ENCODE measurements at regions not wholly inside any gene's neighbourhood (a gene's known extent, or its start where the extent isn't known, plus 50 kb on each side); places are given as distances from the start of the nearest gene placed in this dataset.

DNA sequence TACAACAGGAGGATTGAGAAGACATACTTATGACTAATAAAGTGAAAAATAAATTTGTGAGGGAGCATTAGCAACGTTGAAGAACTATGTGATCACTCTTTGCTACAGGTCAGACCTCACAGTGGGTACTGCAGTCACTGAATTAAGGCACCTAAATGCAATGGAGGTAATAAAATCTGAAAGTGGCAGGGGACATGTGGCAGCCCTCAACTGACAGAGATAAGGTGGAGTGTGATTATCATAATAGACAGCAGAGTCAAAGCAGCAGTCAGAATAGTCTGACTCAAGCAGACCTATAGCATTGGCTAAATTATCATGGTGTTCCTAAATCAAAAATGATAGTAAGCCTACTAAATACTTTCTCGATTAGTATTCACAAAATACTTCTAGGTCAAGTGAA, 1220.5 kb downstream of the PCDH18 start:
- no peaks in the 10 kb centered on the region for H4K20me1 ChIP-seq (ENCODE audit: control insufficient read depth, extremely low read depth, insufficient read depth, low read length)
- no peak overlapping the region for H3K4me3 ChIP-seq (replicated peaks in 1 of 4; ENCODE audit: control extremely low read depth in 1 of 4, insufficient read depth in 1 of 4, low read depth in 3 of 4, low read length in 4 of 4)
- H3K36me3 ChIP-seq (ENCODE audit: control insufficient read depth, insufficient read depth, low read length): no peaks in the 10 kb centered on the region
- H3K79me2 ChIP-seq (ENCODE audit: control insufficient read depth, insufficient read depth, low read length): no peaks in the 10 kb centered on the region
- no peak for DNase-seq (ENCODE audit: low read depth in 2 of 2)
- no peaks in the 10 kb centered on the region for H3K9me3 ChIP-seq (ENCODE audit: control insufficient read depth, insufficient read depth, low read depth, low read length)
- TF ChIP-seq, protein P1, sequence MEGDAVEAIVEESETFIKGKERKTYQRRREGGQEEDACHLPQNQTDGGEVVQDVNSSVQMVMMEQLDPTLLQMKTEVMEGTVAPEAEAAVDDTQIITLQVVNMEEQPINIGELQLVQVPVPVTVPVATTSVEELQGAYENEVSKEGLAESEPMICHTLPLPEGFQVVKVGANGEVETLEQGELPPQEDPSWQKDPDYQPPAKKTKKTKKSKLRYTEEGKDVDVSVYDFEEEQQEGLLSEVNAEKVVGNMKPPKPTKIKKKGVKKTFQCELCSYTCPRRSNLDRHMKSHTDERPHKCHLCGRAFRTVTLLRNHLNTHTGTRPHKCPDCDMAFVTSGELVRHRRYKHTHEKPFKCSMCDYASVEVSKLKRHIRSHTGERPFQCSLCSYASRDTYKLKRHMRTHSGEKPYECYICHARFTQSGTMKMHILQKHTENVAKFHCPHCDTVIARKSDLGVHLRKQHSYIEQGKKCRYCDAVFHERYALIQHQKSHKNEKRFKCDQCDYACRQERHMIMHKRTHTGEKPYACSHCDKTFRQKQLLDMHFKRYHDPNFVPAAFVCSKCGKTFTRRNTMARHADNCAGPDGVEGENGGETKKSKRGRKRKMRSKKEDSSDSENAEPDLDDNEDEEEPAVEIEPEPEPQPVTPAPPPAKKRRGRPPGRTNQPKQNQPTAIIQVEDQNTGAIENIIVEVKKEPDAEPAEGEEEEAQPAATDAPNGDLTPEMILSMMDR (conservative IDR thresholded peaks at IDR 0.05 in 1 of 2, IDR thresholded peaks at IDR 0.05 in 1 of 2; ENCODE audit: low read depth in 1 of 2, low read length in 2 of 2): no peak
- no peak for TF ChIP-seq EZH2 (IDR thresholded peaks at IDR 0.05; ENCODE audit: low read length, missing control alignments)
- no peak overlapping the region for H3K4me2 ChIP-seq (ENCODE audit: extremely low read depth, insufficient read depth, low read length)
- no peak overlapping the region for H3K27ac ChIP-seq (ENCODE audit: insufficient read depth, low read length)
- H3K4me1 ChIP-seq (ENCODE audit: control insufficient read depth, extremely low read depth, insufficient read depth, low read length): no peaks in the 10 kb centered on the region
- no peak overlapping the region for H2AFZ ChIP-seq (ENCODE audit: low read length)
- H3K9ac ChIP-seq (ENCODE audit: insufficient read depth, low read length): no peak overlapping the region
- no peaks in the 10 kb centered on the region for H3K27me3 ChIP-seq (ENCODE audit: control insufficient read depth, insufficient read depth, low read length)

DNA sequence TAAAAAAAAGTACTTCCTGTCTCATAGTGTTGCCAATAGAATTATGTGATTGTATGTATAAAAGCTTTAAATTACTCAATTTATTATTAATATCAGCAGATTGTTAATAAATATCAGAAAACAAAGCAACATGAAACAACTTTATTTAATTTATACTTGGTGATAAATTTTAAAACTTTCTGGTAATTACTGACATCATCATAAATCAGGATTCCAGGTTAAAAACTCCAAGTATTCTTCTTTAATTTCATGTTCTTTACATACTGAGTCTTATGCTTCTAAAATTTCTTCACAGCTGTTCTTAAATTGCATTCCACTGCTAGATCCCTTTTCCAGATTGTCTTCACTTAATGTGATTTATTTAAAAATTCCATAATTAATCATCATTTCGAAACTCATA, 1224.5 kb downstream of the PCDH18 start:
- no peak overlapping the region for H3K4me3 ChIP-seq (replicated peaks in 1 of 4; ENCODE audit: control extremely low read depth in 1 of 4, insufficient read depth in 1 of 4, low read depth in 3 of 4, low read length in 4 of 4)

DNA sequence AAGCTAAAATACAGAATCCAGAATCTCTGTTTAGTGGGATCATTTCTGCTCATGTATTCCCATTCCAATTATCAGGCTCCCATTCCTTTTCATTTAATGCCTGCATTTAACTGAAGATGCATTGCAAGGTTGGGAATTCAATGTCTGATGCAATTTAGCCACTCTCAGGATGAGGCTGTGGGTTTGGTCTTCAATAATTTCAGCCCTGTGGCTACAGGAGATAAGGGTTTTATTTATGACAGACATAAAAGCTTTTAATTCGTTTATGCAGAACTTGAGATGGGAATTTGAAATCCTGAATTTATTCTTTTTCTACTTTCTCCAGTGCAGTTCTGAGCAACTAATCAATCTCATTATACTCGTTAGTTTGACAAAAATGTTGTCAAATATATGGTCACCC, 1225.9 kb downstream of the PCDH18 start:
- Histone ChIP-seq H3K27ac (ENCODE audit: insufficient read depth, low read length) (no peak overlapping the region), H3K79me2 (ENCODE audit: control insufficient read depth, insufficient read depth, low read length) (no peaks in the 10 kb centered on the region), H3K4me1 (ENCODE audit: control insufficient read depth, extremely low read depth, insufficient read depth, low read length) (no peaks in the 10 kb centered on the region), H2AFZ (ENCODE audit: low read length) (no peak overlapping the region), H4K20me1 (ENCODE audit: control insufficient read depth, extremely low read depth, insufficient read depth, low read length) (no peaks in the 10 kb centered on the region), H3K36me3 (ENCODE audit: control insufficient read depth, insufficient read depth, low read length) (no peaks in the 10 kb centered on the region), H3K27me3 (ENCODE audit: control insufficient read depth, insufficient read depth, low read length) (no peaks in the 10 kb centered on the region), H3K9me3 (ENCODE audit: control insufficient read depth, insufficient read depth, low read depth, low read length) (no peaks in the 10 kb centered on the region), H3K9ac (ENCODE audit: insufficient read depth, low read length) (no peak overlapping the region), H3K4me3 (replicated peaks in 1 of 4; ENCODE audit: control extremely low read depth in 1 of 4, insufficient read depth in 1 of 4, low read depth in 3 of 4, low read length in 4 of 4) (no peak overlapping the region), H3K4me2 (ENCODE audit: extremely low read depth, insufficient read depth, low read length) (no peak overlapping the region)
- no peak for DNase-seq (ENCODE audit: low read depth in 2 of 2)
- TF ChIP-seq, protein P1 (conservative IDR thresholded peaks at IDR 0.05 in 1 of 2, IDR thresholded peaks at IDR 0.05 in 1 of 2; ENCODE audit: low read depth in 1 of 2, low read length in 2 of 2): no peak
- TF ChIP-seq EZH2 (IDR thresholded peaks at IDR 0.05; ENCODE audit: low read length, missing control alignments): no peak

More for the DNA sequence above, 1224.5 kb downstream of the PCDH18 start:
- no peak for DNase-seq (ENCODE audit: low read depth in 2 of 2)
- H3K9ac ChIP-seq (ENCODE audit: insufficient read depth, low read length): no peak overlapping the region
- H3K36me3 ChIP-seq (ENCODE audit: control insufficient read depth, insufficient read depth, low read length): no peaks in the 10 kb centered on the region
- no peaks in the 10 kb centered on the region for H3K9me3 ChIP-seq (ENCODE audit: control insufficient read depth, insufficient read depth, low read depth, low read length)
- H3K4me1 ChIP-seq (ENCODE audit: control insufficient read depth, extremely low read depth, insufficient read depth, low read length): no peaks in the 10 kb centered on the region
- H3K4me2 ChIP-seq (ENCODE audit: extremely low read depth, insufficient read depth, low read length): no peak overlapping the region
- TF ChIP-seq, protein P1 (conservative IDR thresholded peaks at IDR 0.05 in 1 of 2, IDR thresholded peaks at IDR 0.05 in 1 of 2; ENCODE audit: low read depth in 1 of 2, low read length in 2 of 2): no peak
- TF ChIP-seq EZH2 (IDR thresholded peaks at IDR 0.05; ENCODE audit: low read length, missing control alignments): no peak
- no peaks in the 10 kb centered on the region for H4K20me1 ChIP-seq (ENCODE audit: control insufficient read depth, extremely low read depth, insufficient read depth, low read length)
- no peaks in the 10 kb centered on the region for H3K27me3 ChIP-seq (ENCODE audit: control insufficient read depth, insufficient read depth, low read length)
- no peaks in the 10 kb centered on the region for H3K79me2 ChIP-seq (ENCODE audit: control insufficient read depth, insufficient read depth, low read length)
- no peak overlapping the region for H3K27ac ChIP-seq (ENCODE audit: insufficient read depth, low read length)
- no peak overlapping the region for H2AFZ ChIP-seq (ENCODE audit: low read length)

Measured in fibroblast of lung (primary cell).